ENCODE measurements at regions not wholly inside any gene's neighbourhood (a gene's known extent, or its start where the extent isn't known, plus 50 kb on each side); places are given as distances from the start of the nearest gene placed in this dataset.

- Mint-ChIP-seq H3K9me3 (ENCODE audit: unreplicated experiment) (peaks cover 14% of the 10 kb centered on the region), H3K4me1 (ENCODE audit: unreplicated experiment) (no peaks in the 10 kb centered on the region), H3K36me3 (ENCODE audit: unreplicated experiment) (peaks cover 5% of the 10 kb centered on the region), H3K27ac (ENCODE audit: unreplicated experiment) (no peak overlapping the region), H3K27me3 (ENCODE audit: unreplicated experiment) (no peaks in the 10 kb centered on the region), H3K4me3 (ENCODE audit: unreplicated experiment) (no peak overlapping the region)
- no peak for DNase-seq (ENCODE audit: extremely low spot score, unreplicated experiment)
- no peak for TF ChIP-seq CTCF (IDR thresholded peaks at IDR 0.05)
Observed at GRCh38 chr13:109439813-109440212, 346.6 kb downstream of the IRS2 start.

- no peak for TF ChIP-seq CTCF (IDR thresholded peaks at IDR 0.05)
- DNase-seq (ENCODE audit: extremely low spot score, unreplicated experiment), result no peak
- no peak overlapping the region for H3K4me3 Mint-ChIP-seq (ENCODE audit: unreplicated experiment)
- H3K27ac Mint-ChIP-seq (ENCODE audit: unreplicated experiment), result no peak overlapping the region
- peaks cover 2% of the 10 kb centered on the region for H3K36me3 Mint-ChIP-seq (ENCODE audit: unreplicated experiment)
- peaks cover 14% of the 10 kb centered on the region for H3K9me3 Mint-ChIP-seq (ENCODE audit: unreplicated experiment)
- no peaks in the 10 kb centered on the region for H3K4me1 Mint-ChIP-seq (ENCODE audit: unreplicated experiment)
- H3K27me3 Mint-ChIP-seq (ENCODE audit: unreplicated experiment), result no peaks in the 10 kb centered on the region
Observed at GRCh38 chr13:109436841-109437240, 349.5 kb downstream of the IRS2 start.

GRCh38 chr13:109436055-109436622 lies 350.2 kb downstream of the IRS2 start:
- Mint-ChIP-seq H3K4me3 (ENCODE audit: unreplicated experiment) (no peak overlapping the region), H3K36me3 (ENCODE audit: unreplicated experiment) (peaks cover 2% of the 10 kb centered on the region), H3K9me3 (ENCODE audit: unreplicated experiment) (peaks cover 14% of the 10 kb centered on the region), H3K27ac (ENCODE audit: unreplicated experiment) (no peak overlapping the region), H3K4me1 (ENCODE audit: unreplicated experiment) (no peaks in the 10 kb centered on the region), H3K27me3 (ENCODE audit: unreplicated experiment) (no peaks in the 10 kb centered on the region)
- DNase-seq (ENCODE audit: extremely low spot score, unreplicated experiment), result no peak
- TF ChIP-seq CTCF (IDR thresholded peaks at IDR 0.05), result no peak

- Mint-ChIP-seq H3K4me3 (ENCODE audit: unreplicated experiment) (no peak overlapping the region), H3K27me3 (ENCODE audit: unreplicated experiment) (no peaks in the 10 kb centered on the region), H3K36me3 (ENCODE audit: unreplicated experiment) (peaks cover 2% of the 10 kb centered on the region), H3K4me1 (ENCODE audit: unreplicated experiment) (peaks cover 4% of the 10 kb centered on the region), H3K9me3 (ENCODE audit: unreplicated experiment) (peaks cover 20% of the 10 kb centered on the region), H3K27ac (ENCODE audit: unreplicated experiment) (no peak overlapping the region)
- TF ChIP-seq CTCF (IDR thresholded peaks at IDR 0.05), result no peak
- DNase-seq (ENCODE audit: extremely low spot score, unreplicated experiment), result no peak
Observed at GRCh38 chr13:109431217-109431616, 355.2 kb downstream of the IRS2 start.

GRCh38 chr13:109428146-109428545 lies 358.2 kb downstream of the IRS2 start:
- Mint-ChIP-seq H3K27ac (ENCODE audit: unreplicated experiment) (no peak overlapping the region), H3K9me3 (ENCODE audit: unreplicated experiment) (peaks cover 11% of the 10 kb centered on the region), H3K4me3 (ENCODE audit: unreplicated experiment) (no peak overlapping the region), H3K36me3 (ENCODE audit: unreplicated experiment) (no peaks in the 10 kb centered on the region), H3K27me3 (ENCODE audit: unreplicated experiment) (no peaks in the 10 kb centered on the region), H3K4me1 (ENCODE audit: unreplicated experiment) (peaks cover 4% of the 10 kb centered on the region)
- no peak for DNase-seq (ENCODE audit: extremely low spot score, unreplicated experiment)
- TF ChIP-seq CTCF (IDR thresholded peaks at IDR 0.05), result no peak
